ENCODE measurements at regions not wholly inside any gene's neighbourhood (a gene's known extent, or its start where the extent isn't known, plus 50 kb on each side); places are given as distances from the start of the nearest gene placed in this dataset.

DNA sequence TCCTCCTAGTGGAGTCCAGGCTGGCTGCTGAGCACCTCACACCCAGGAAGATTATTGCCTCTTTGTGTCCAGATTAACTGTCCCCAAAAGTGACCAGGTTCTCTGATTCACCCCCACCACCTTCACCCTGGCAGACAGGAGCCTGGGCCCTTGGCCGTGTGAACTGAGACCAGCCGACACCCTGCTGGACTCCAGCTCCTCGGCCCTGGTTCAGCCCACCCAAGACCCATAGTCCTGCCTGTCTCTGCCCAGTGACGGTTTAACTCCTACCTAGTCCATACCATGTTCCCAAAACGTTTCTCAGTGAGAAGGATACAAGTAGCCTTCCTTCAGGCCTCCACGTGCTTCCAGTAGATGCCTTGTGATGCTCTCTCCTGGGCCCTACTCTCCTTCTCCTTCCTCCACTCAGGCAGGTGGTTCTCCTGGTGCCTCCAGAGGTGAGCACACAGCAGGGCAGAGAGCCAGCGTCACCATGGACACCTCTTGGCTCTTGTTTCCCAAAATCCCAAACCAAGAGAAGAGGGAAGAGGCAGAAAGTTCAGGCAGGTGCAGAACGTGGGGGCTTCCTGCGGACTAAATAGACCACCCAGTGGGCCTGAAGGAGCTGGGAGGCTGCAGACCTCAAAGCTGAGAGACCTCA, 134.4 kb upstream of the CST7 start:
- no peaks in the 10 kb centered on the region for H3K36me3 Mint-ChIP-seq (ENCODE audit: low read depth)
- ATAC-seq (ENCODE audit: low read depth) (no peak), DNase-seq (no peak)
- ChIA-PET CTCF (no interaction called here), POLR2A (no interaction called here)
- intact Hi-C loops (cut with micrococcal nuclease), result no loop called here
- H3K4me3 Mint-ChIP-seq, result no peak overlapping the region
- no peaks in the 10 kb centered on the region for H3K9me3 Mint-ChIP-seq
- H3K27me3 Mint-ChIP-seq, result peaks cover 8% of the 10 kb centered on the region
- H3K27ac Mint-ChIP-seq, result no peak overlapping the region
- H3K4me1 Mint-ChIP-seq, result peaks cover 6% of the 10 kb centered on the region
- TF ChIP-seq, protein P1, sequence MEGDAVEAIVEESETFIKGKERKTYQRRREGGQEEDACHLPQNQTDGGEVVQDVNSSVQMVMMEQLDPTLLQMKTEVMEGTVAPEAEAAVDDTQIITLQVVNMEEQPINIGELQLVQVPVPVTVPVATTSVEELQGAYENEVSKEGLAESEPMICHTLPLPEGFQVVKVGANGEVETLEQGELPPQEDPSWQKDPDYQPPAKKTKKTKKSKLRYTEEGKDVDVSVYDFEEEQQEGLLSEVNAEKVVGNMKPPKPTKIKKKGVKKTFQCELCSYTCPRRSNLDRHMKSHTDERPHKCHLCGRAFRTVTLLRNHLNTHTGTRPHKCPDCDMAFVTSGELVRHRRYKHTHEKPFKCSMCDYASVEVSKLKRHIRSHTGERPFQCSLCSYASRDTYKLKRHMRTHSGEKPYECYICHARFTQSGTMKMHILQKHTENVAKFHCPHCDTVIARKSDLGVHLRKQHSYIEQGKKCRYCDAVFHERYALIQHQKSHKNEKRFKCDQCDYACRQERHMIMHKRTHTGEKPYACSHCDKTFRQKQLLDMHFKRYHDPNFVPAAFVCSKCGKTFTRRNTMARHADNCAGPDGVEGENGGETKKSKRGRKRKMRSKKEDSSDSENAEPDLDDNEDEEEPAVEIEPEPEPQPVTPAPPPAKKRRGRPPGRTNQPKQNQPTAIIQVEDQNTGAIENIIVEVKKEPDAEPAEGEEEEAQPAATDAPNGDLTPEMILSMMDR (IDR thresholded peaks at IDR 0.05), result no peak

GRCh38 chr20:24815196-24815815, 133.8 kb upstream of the CST7 start:
- intact Hi-C loops (cut with micrococcal nuclease), result no loop called here
- ATAC-seq (ENCODE audit: low read depth) (no peak), DNase-seq (no peak)
- Mint-ChIP-seq H3K27me3 (peaks cover 5% of the 10 kb centered on the region), H3K36me3 (ENCODE audit: low read depth) (no peaks in the 10 kb centered on the region), H3K27ac (no peak overlapping the region), H3K4me1 (peaks cover 6% of the 10 kb centered on the region), H3K4me3 (no peak overlapping the region), H3K9me3 (no peaks in the 10 kb centered on the region)
- TF ChIP-seq, protein P1 (IDR thresholded peaks at IDR 0.05), result no peak
- CTCF ChIA-PET, result no interaction called here
- POLR2A ChIA-PET, result no interaction called here

DNA sequence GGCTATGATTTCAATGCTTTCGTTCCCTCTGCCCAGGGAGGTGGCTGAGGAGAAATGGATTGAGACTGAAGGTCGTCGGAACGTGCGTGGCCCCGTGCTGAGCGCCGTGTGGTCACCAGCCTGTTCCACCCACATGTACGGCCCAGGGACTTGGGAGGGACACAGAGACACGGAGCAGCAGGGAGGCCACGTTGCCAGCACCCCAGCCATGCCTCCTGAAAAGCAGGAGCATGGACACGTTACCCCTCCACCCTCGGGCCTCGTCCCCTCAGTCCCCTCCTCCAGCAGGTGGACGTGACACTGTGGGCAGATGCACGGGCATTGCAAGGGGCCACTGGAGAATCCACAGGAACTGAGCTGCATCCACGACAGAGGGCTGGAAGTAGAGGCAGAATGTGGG, 133.1 kb upstream of the CST7 start:
- ATAC-seq (ENCODE audit: low read depth) (no peak), DNase-seq (no peak)
- peaks cover 5% of the 10 kb centered on the region for H3K27me3 Mint-ChIP-seq
- no peak overlapping the region for H3K27ac Mint-ChIP-seq
- TF ChIP-seq, protein P1 (IDR thresholded peaks at IDR 0.05), result no peak
- ChIA-PET POLR2A (no interaction called here), CTCF (no interaction called here)
- intact Hi-C loops (cut with micrococcal nuclease), result no loop called here
- H3K4me3 Mint-ChIP-seq, result no peak overlapping the region
- peaks cover 6% of the 10 kb centered on the region for H3K4me1 Mint-ChIP-seq
- no peaks in the 10 kb centered on the region for H3K36me3 Mint-ChIP-seq (ENCODE audit: low read depth)
- H3K9me3 Mint-ChIP-seq, result no peaks in the 10 kb centered on the region

DNA sequence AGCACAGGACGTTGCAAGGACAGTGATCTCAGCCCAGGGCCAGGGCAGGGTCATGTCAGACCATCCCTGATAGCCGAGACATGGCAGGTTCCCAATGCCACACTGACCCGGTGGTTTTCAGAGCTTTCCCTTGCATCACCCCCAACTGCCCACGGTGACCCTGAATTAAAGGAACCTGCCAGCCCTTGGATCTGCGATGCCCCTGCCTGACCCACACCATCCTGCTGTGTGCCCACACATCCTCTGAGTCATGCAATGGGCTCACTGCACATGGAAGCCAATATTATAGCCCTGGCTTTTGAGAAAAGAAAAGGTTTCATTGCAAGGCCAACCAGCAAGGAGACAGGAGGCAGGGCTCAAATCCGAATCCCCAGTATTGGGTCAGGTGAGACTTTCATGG, 132.6 kb upstream of the CST7 start:
- H3K9me3 Mint-ChIP-seq, result no peaks in the 10 kb centered on the region
- POLR2A ChIA-PET, result no interaction called here
- CTCF ChIA-PET, result no interaction called here
- DNase-seq (no peak), ATAC-seq (ENCODE audit: low read depth) (no peak)
- intact Hi-C loops (cut with micrococcal nuclease), result no loop called here
- no peaks in the 10 kb centered on the region for H3K36me3 Mint-ChIP-seq (ENCODE audit: low read depth)
- H3K4me1 Mint-ChIP-seq, result peaks cover 6% of the 10 kb centered on the region
- H3K4me3 Mint-ChIP-seq, result no peak overlapping the region
- peaks cover 5% of the 10 kb centered on the region for H3K27me3 Mint-ChIP-seq
- TF ChIP-seq, protein P1 (IDR thresholded peaks at IDR 0.05), result no peak
- H3K27ac Mint-ChIP-seq, result no peak overlapping the region

GRCh38 chr20:24816907-24817306, 132.2 kb upstream of the CST7 start:
- intact Hi-C loops (cut with micrococcal nuclease), result no loop called here
- H3K36me3 Mint-ChIP-seq (ENCODE audit: low read depth), result no peaks in the 10 kb centered on the region
- ATAC-seq (ENCODE audit: low read depth), result no peak
- TF ChIP-seq, protein P1 (IDR thresholded peaks at IDR 0.05), result no peak
- no peaks in the 10 kb centered on the region for H3K9me3 Mint-ChIP-seq
- POLR2A ChIA-PET, result no interaction called here
- CTCF ChIA-PET, result no interaction called here
- no peak overlapping the region for H3K27ac Mint-ChIP-seq
- H3K27me3 Mint-ChIP-seq, result peaks cover 5% of the 10 kb centered on the region
- H3K4me3 Mint-ChIP-seq, result no peak overlapping the region
- peaks cover 6% of the 10 kb centered on the region for H3K4me1 Mint-ChIP-seq
- DNase-seq, result no peak
